Liver (tissue), 8 donors: ENCODE measurements at regions not wholly inside any gene's neighbourhood (a gene's known extent, or its start where the extent isn't known, plus 50 kb on each side); places are given as distances from the start of the nearest gene placed in this dataset.

Source experiments
- DNase-seq: peaks from one replicate; pipeline ENCODE4 v3.0.0-alpha.2; 2017; ENCODE audit warnings: low spot score
- H3K27ac ChIP-seq, 2 donors: one replicate each; pipeline ENCODE4 v1.7.0; 2013; ENCODE audit warnings: inconsistent platforms in 2 of 2, low read length in 2 of 2, control low read depth in 1 of 2, low read depth in 1 of 2, mild to moderate bottlenecking in 1 of 2
- H3K27me3 ChIP-seq, 4 donors: one replicate each; pipeline versions ENCODE4 v1.6.1 to v1.7.0; 2013; ENCODE audit warnings: low read length in 3 of 4, inconsistent platforms in 1 of 4, mild to moderate bottlenecking in 1 of 4, moderate library complexity in 1 of 4; ENCODE audit not compliant: control insufficient read depth in 4 of 4, insufficient read depth in 4 of 4
- H3K36me3 ChIP-seq, 4 donors: one replicate each; pipeline versions ENCODE4 v1.6.1 to v1.7.0; 2013; ENCODE audit warnings: low read length in 3 of 4, mild to moderate bottlenecking in 3 of 4, low read depth in 1 of 4, moderate library complexity in 1 of 4; ENCODE audit not compliant: control insufficient read depth in 4 of 4, insufficient read depth in 3 of 4
- H3K4me1 ChIP-seq, 4 donors: one replicate each; pipeline versions ENCODE4 v1.6.1 to v1.7.0; 2013; ENCODE audit warnings: low read length in 3 of 4, mild to moderate bottlenecking in 3 of 4, moderate library complexity in 1 of 4; ENCODE audit not compliant: control insufficient read depth in 4 of 4, insufficient read depth in 4 of 4
- H3K4me3 ChIP-seq, 3 donors: one replicate each; pipeline versions ENCODE4 v1.6.1 to v1.7.0; 2013; ENCODE audit warnings: low read length in 3 of 3, control low read depth in 1 of 3, low read depth in 1 of 3, mild to moderate bottlenecking in 1 of 3
- H3K9ac ChIP-seq, 2 donors: one replicate each; pipeline ENCODE4 v1.7.0; 2013; ENCODE audit warnings: low read length in 2 of 2, mild to moderate bottlenecking in 2 of 2, moderate library complexity in 2 of 2, control low read depth in 1 of 2, low read depth in 1 of 2
- H3K9me3 ChIP-seq, 4 donors: one replicate each; pipeline versions ENCODE4 v1.6.1 to v1.7.0; 2013; ENCODE audit warnings: low read length in 3 of 4; ENCODE audit not compliant: control insufficient read depth in 4 of 4
- ATF3 ChIP-seq: IDR thresholded peaks from 2 replicates; pipeline ENCODE4 v1.6.1; 2016; ENCODE audit warnings: antibody characterized with exemption
- CTCF ChIP-seq: fragments of 150-350 bp; IDR thresholded peaks from 2 replicates; pipeline ENCODE4 v1.5.1; 2017; ENCODE audit warnings: improper control_type of control experiment, low read depth, low read length; ENCODE audit not compliant: missing input control
- EGR1 ChIP-seq, 2 donors: IDR thresholded peaks; 2 replicates each; pipeline ENCODE4 v1.6.1; 2016 to 2018; ENCODE audit warnings: antibody characterized with exemption in 2 of 2, low read depth in 2 of 2
- FOXA1 ChIP-seq: IDR thresholded peaks from 2 replicates; pipeline ENCODE4 v1.6.1; 2016; ENCODE audit warnings: antibody characterized with exemption
- FOXA2 ChIP-seq: IDR thresholded peaks from 2 replicates; pipeline ENCODE4 v1.6.1; 2016; ENCODE audit warnings: antibody characterized with exemption
- GABPA ChIP-seq, 2 donors: IDR thresholded peaks in 1 of 2; conservative IDR thresholded peaks in 1 of 2; 2 replicates each; pipeline ENCODE4 v1.6.1; 2016; ENCODE audit warnings: antibody characterized with exemption in 2 of 2, mild to moderate bottlenecking in 1 of 2, moderate library complexity in 1 of 2
- HNF4G ChIP-seq: IDR thresholded peaks from 2 replicates; pipeline ENCODE4 v1.6.1; 2016; ENCODE audit warnings: antibody characterized with exemption
- JUND ChIP-seq, 2 donors: IDR thresholded peaks; 2 replicates each; pipeline ENCODE4 v1.6.1; 2016; ENCODE audit warnings: antibody characterized with exemption in 2 of 2
- MAX ChIP-seq: IDR thresholded peaks from 2 replicates; pipeline ENCODE4 v1.6.1; 2016; ENCODE audit warnings: antibody characterized with exemption
- RAD21 ChIP-seq, 2 donors: IDR thresholded peaks; 2 replicates each; pipeline ENCODE4 v1.6.1; 2016; ENCODE audit warnings: antibody characterized with exemption in 2 of 2, mild to moderate bottlenecking in 2 of 2
- REST ChIP-seq: IDR thresholded peaks from 2 replicates; pipeline ENCODE4 v1.6.1; 2016; ENCODE audit warnings: antibody characterized with exemption, mild to moderate bottlenecking
- RXRA ChIP-seq, 2 donors: IDR thresholded peaks; 2 replicates each; pipeline ENCODE4 v1.6.1; 2017 to 2018; ENCODE audit warnings: antibody characterized with exemption in 2 of 2, mild to moderate bottlenecking in 1 of 2
- SP1 ChIP-seq: IDR thresholded peaks from 2 replicates; pipeline ENCODE4 v1.6.1; 2018; ENCODE audit warnings: antibody characterized with exemption, mild to moderate bottlenecking
- TAF1 ChIP-seq: conservative IDR thresholded peaks from 2 replicates; pipeline ENCODE4 v1.6.1; 2016; ENCODE audit warnings: antibody characterized with exemption, mild to moderate bottlenecking
- YY1 ChIP-seq: IDR thresholded peaks from 2 replicates; pipeline ENCODE4 v1.6.1; 2016; ENCODE audit warnings: antibody characterized with exemption, mild to moderate bottlenecking
- ZBTB33 ChIP-seq: IDR thresholded peaks from 2 replicates; pipeline ENCODE4 v1.6.1; 2016; ENCODE audit warnings: antibody characterized with exemption
- WGBS: extraction: QIAGEN DNeasy Blood & Tissue Kit; methylation state at CpG from one replicate; pipeline ENCODE4 v1.1.7; 2013; 5-methylcytosine and 5-hydroxymethylcytosine counted together
- donor health status: healthy.
- donor health status: healthy.
- donor health status: healthy.
- donor health status: healthy.
- donor health status: healthy.

GRCh38 chr3:159473206-159473605 lies 515.4 kb upstream of the IL12A start:
- Histone ChIP-seq H3K9me3 (peaks cover 0 to under 1% (median 0%) of the 10 kb centered on the region in 4 donors), H3K9ac (no peak overlapping the region), H3K27ac (no peak overlapping the region), H3K27me3 (no peaks in the 10 kb centered on the region), H3K4me1 (no peaks in the 10 kb centered on the region), H3K4me3 (no peak overlapping the region), H3K36me3 (no peaks in the 10 kb centered on the region)
- 85% methylated on average over 1 of the region's 1 CpG for WGBS
- TF ChIP-seq MAX (no peak), YY1 (no peak), SP1 (no peak), REST (no peak), ZBTB33 (no peak), ATF3 (no peak), HNF4G (no peak), FOXA2 (no peak), TAF1 (no peak), RXRA (IDR thresholded peaks at IDR 0.05) (no peak), CTCF (no peak), RAD21 (IDR thresholded peaks at IDR 0.05) (no peak)
- no peak for DNase-seq

- no peak for TF ChIP-seq GABPA (IDR thresholded peaks at IDR 0.05 in 1 of 2, conservative IDR thresholded peaks at IDR 0.05 in 1 of 2)
- no peak for TF ChIP-seq SP1
- TF ChIP-seq FOXA1: no peak
- TF ChIP-seq HNF4G: no peak
- TF ChIP-seq RXRA (IDR thresholded peaks at IDR 0.05): no peak
- TF ChIP-seq EGR1 (IDR thresholded peaks at IDR 0.05; ENCODE audit: low read depth in 2 of 2): no peak
- no peak for TF ChIP-seq YY1
- no peak for TF ChIP-seq JUND (IDR thresholded peaks at IDR 0.05)
- no peak for TF ChIP-seq ZBTB33
- TF ChIP-seq CTCF: no peak
- H3K9me3 ChIP-seq: peaks cover 1 to 6% (median 3%) of the 10 kb centered on the region in 4 donors
- no peak overlapping the region for H3K27ac ChIP-seq
- no peak overlapping the region for H3K4me3 ChIP-seq
- no peak for DNase-seq
- H3K27me3 ChIP-seq: no peaks in the 10 kb centered on the region
- H3K36me3 ChIP-seq: no peaks in the 10 kb centered on the region
- H3K9ac ChIP-seq: no peak overlapping the region
- no peaks in the 10 kb centered on the region for H3K4me1 ChIP-seq
These were observed 508.6 kb upstream of the IL12A start for GRCh38 chr3:159480046-159480445.
